K562 (cell line): ENCODE measurements at regions not wholly inside any gene's neighbourhood (a gene's known extent, or its start where the extent isn't known, plus 50 kb on each side); places are given as distances from the start of the nearest gene placed in this dataset.

Source experiments
- ATAC-seq: fragments of 200-7000 bp; cut with Tn5 transposase; 3 replicates; pipeline ENCODE4 v1.9.1; 2020; ENCODE audit warnings: moderate library complexity
- BruUV-seq: library from RNA; stranded (reverse); fragments of 400-500 nt; replicated peaks from 2 replicates; lab custom pipeline; 2021; lab: Mats Ljungman, UMichigan
- CTCF ChIA-PET: fragments of 300-600 bp; formaldehyde crosslinking; extraction: SDS; loops from one replicate; lab custom pipeline; 2021; ENCODE audit warnings: low intra/inter-chr PET ratio; lab: Yijun Ruan, JAX
- POLR2A ChIA-PET: fragments of 300-600, 350-650 bp; sonication (Branson Sonifier 250); formaldehyde crosslinking; extraction: SDS; loops from one replicate; lab custom pipeline; 2021; ENCODE audit warnings: antibody characterized with exemption, inconsistent platforms; lab: Yijun Ruan, JAX
- DNase-seq, 4 experiments: peaks; one replicate each; pipeline versions ENCODE4 v3.0.0 to v3.0.0-alpha.2; 2011 to 2018; ENCODE audit warnings: low spot score in 3 of 4, mixed read lengths in 3 of 4; ENCODE audit errors: extremely low read depth in 1 of 4
- FAIRE-seq: peaks from 2 replicates; lab custom pipeline; 2011; peaks lifted over from hg19 to GRCh38; lab: Jason Lieb, UNC
- H2AFZ ChIP-seq: 2 replicates; pipeline ENCODE4 v1.6.0; 2011; ENCODE audit warnings: low read depth, low read length, control low read depth, inconsistent platforms
- H3K27ac ChIP-seq: fragments of 200-600 bp; 3 replicates; pipeline ENCODE4 v1.8.0; 2011; ENCODE audit warnings: low read depth, mild to moderate bottlenecking, control low read depth, inconsistent platforms, low read length, moderate library complexity, mixed read lengths; ENCODE audit errors: extremely low read depth
- H3K27me3 ChIP-seq, 2 experiments: fragments of 300-600 bp in 1 of 2; 2 replicates in 1 of 2; 3 replicates in 1 of 2; pipeline versions ENCODE4 v1.6.0 to v1.8.0; 2011; ENCODE audit warnings: inconsistent platforms in 2 of 2, low read length in 2 of 2, mild to moderate bottlenecking in 1 of 2, mixed read lengths in 1 of 2, moderate library complexity in 1 of 2; ENCODE audit not compliant: control insufficient read depth in 2 of 2, insufficient read depth in 2 of 2
- H3K36me3 ChIP-seq: fragments of 300-600 bp; 3 replicates; pipeline ENCODE4 v1.8.0; 2011; ENCODE audit warnings: mild to moderate bottlenecking, low read length, inconsistent platforms; ENCODE audit not compliant: control insufficient read depth, insufficient read depth
- H3K4me1 ChIP-seq, 2 experiments: fragments of 200-600 bp in 1 of 2; replicated peaks in 1 of 2; 2 replicates in 1 of 2; 3 replicates in 1 of 2; pipeline versions ENCODE4 v1.5.1 to v1.8.0; 2011; ENCODE audit warnings: inconsistent platforms in 2 of 2, low read length in 2 of 2, mild to moderate bottlenecking in 1 of 2, mixed read lengths in 1 of 2, moderate library complexity in 1 of 2; ENCODE audit not compliant: control insufficient read depth in 2 of 2, insufficient read depth in 2 of 2
- H3K4me2 ChIP-seq: 2 replicates; pipeline ENCODE4 v1.6.1; 2011; ENCODE audit warnings: low read length, control low read depth, inconsistent platforms, mixed read lengths; ENCODE audit not compliant: insufficient read depth
- H3K4me3 ChIP-seq: fragments of 200-600 bp; sonication (generic), shearing (Covaris generic); 2 replicates; pipeline ENCODE4 v1.5.1; 2016; ENCODE audit warnings: control low read depth, inconsistent platforms
- H3K79me2 ChIP-seq: fragments of 200-600 bp; 3 replicates; pipeline ENCODE4 v1.8.0; 2011; ENCODE audit warnings: low read length, inconsistent platforms; ENCODE audit not compliant: control insufficient read depth, insufficient read depth
- H3K9ac ChIP-seq, 2 experiments: 2 replicates each; pipeline versions ENCODE4 v1.6.0 to v1.6.1; 2011; ENCODE audit warnings: low read depth in 2 of 2, low read length in 2 of 2, control low read depth in 1 of 2, inconsistent platforms in 1 of 2, mild to moderate bottlenecking in 1 of 2, mixed read lengths in 1 of 2; ENCODE audit not compliant: insufficient read depth in 1 of 2
- H3K9me1 ChIP-seq: one replicate; pipeline ENCODE4 v1.6.0; 2011; ENCODE audit warnings: inconsistent platforms, mild to moderate bottlenecking, low read length, moderate library complexity; ENCODE audit not compliant: control insufficient read depth, insufficient read depth
- H3K9me3 ChIP-seq: replicated peaks from 2 replicates; pipeline ENCODE4 v1.5.1; 2011; ENCODE audit warnings: low read depth, low read length, inconsistent platforms; ENCODE audit not compliant: control insufficient read depth, insufficient read depth
- H4K20me1 ChIP-seq: replicated peaks from 2 replicates; pipeline ENCODE4 v1.6.1; 2011; ENCODE audit warnings: low read length, inconsistent platforms, mixed read lengths; ENCODE audit not compliant: control insufficient read depth, insufficient read depth
- ARNT ChIP-seq, 2 experiments: fragments of 450-650 bp; IDR thresholded peaks; 2 replicates each; pipeline ENCODE4 v1.6.1; 2016; ENCODE audit warnings: mild to moderate bottlenecking in 1 of 2
- CBX2 ChIP-seq: fragments of 200-600 bp; sonication (generic); IDR thresholded peaks from one replicate; pipeline ENCODE4 v1.6.1; 2012; ENCODE audit warnings: mild to moderate bottlenecking, low read length, inconsistent platforms; ENCODE audit not compliant: insufficient read depth, poor library complexity, severe bottlenecking
- CBX8 ChIP-seq: fragments of 200-600 bp; sonication (generic); IDR thresholded peaks from 2 replicates; pipeline ENCODE4 v1.6.1; 2012; ENCODE audit warnings: borderline replicate concordance, mixed run types, low read depth, mild to moderate bottlenecking, moderate library complexity, mixed read lengths, low read length, control low read depth, inconsistent platforms; ENCODE audit not compliant: poor library complexity, severe bottlenecking; ENCODE audit errors: extremely low read depth
- CHD1 ChIP-seq: fragments of 200-600 bp; sonication (generic); IDR thresholded peaks from one replicate; pipeline ENCODE4 v1.6.1; 2012; ENCODE audit warnings: mild to moderate bottlenecking, moderate library complexity, low read length, inconsistent platforms
- CUX1 ChIP-seq: fragments of 200-800 bp; sonication (Bioruptor generic); IDR thresholded peaks from 2 replicates; pipeline ENCODE4 v1.6.1; 2016; ENCODE audit warnings: missing genetic modification characterization, missing compliant biosample characterization
- ETV6 ChIP-seq, 3 experiments: fragments of 150-350 bp in 1 of 3; sonication (generic) in 1 of 3; formaldehyde crosslinking in 1 of 3; IDR thresholded peaks; 2 replicates each; pipeline versions ENCODE4 v1.6.1 to v1.8.0; 2014 to 2022; ENCODE audit warnings: borderline replicate concordance in 2 of 3, low read depth in 2 of 3, antibody characterized with exemption in 1 of 3, low read length in 1 of 3, mild to moderate bottlenecking in 1 of 3, missing genetic modification reagents in 1 of 3
- JUN ChIP-seq, 2 experiments: sonication (generic) in 1 of 2; formaldehyde crosslinking in 1 of 2; IDR thresholded peaks; 2 replicates each; pipeline versions ENCODE4 v1.6.1 to v1.8.0; 2012 to 2022; ENCODE audit warnings: borderline replicate concordance in 2 of 2, mild to moderate bottlenecking in 2 of 2, improper control_type of control experiment in 1 of 2, low read depth in 1 of 2, low read length in 1 of 2, missing genetic modification reagents in 1 of 2
- ZBTB12 ChIP-seq: fragments of 250-450 bp; sonication (Bioruptor Pico); IDR thresholded peaks from 2 replicates; pipeline ENCODE4 v1.4.0; 2020
- ZEB2 ChIP-seq: fragments of 450-650 bp; IDR thresholded peaks from 2 replicates; pipeline ENCODE4 v1.6.1; 2016
- ZSCAN32 ChIP-seq: fragments of 450-650 bp; formaldehyde crosslinking; IDR thresholded peaks from 2 replicates; pipeline ENCODE4 v1.4.0; 2020; ENCODE audit warnings: mild to moderate bottlenecking, moderate library complexity
- in situ Hi-C: fragments of 300-500 bp; cut with MboI; formaldehyde crosslinking; loops from 4 replicates; pipeline ENCODE4 v1.15.0; 2018; ENCODE audit warnings: inconsistent platforms, mixed read lengths
- intact Hi-C: fragments of 100-400 bp; cut with micrococcal nuclease; formaldehyde crosslinking; loops from 2 replicates; pipeline ENCODE4 v1.14.2; 2022

GRCh38 chr14:84857571-84857970 is 672.4 kb upstream of the FLRT2 start:
- BruUV-seq, result no TSS peak
- no peak overlapping the region for H3K4me2 ChIP-seq
- no peak overlapping the region for H3K4me3 ChIP-seq
- no peaks in the 10 kb centered on the region for H4K20me1 ChIP-seq
- H3K79me2 ChIP-seq, result no peaks in the 10 kb centered on the region
- no peak overlapping the region for H3K27ac ChIP-seq
- H2AFZ ChIP-seq, result no peak overlapping the region
- no peaks in the 10 kb centered on the region for H3K4me1 ChIP-seq
- TF ChIP-seq ZSCAN32 (no peak), ZEB2 (no peak), CBX8 (no peak), CHD1 (no peak), ETV6 (IDR thresholded peaks at IDR 0.05; ENCODE audit: borderline replicate concordance in 1 of 2, low read depth in 2 of 2, low read length in 1 of 2) (no peak), ETV6 (CRISPR knock-in tag; IDR thresholded peaks at IDR 0.05; ENCODE audit: borderline replicate concordance) (no peak), CBX2 (no peak), ZBTB12 (no peak), JUN (IDR thresholded peaks at IDR 0.05; ENCODE audit: borderline replicate concordance, low read depth, low read length) (no peak), JUN (CRISPR knock-in tag; IDR thresholded peaks at IDR 0.05; ENCODE audit: borderline replicate concordance) (no peak), ARNT (IDR thresholded peaks at IDR 0.05) (no peak), CUX1 (CRISPR knock-in tag) (no peak)
- ChIA-PET POLR2A (interaction anchor here (0.6 kb wide), 1 partner anchor 36 kb away, joined by 3 read pairs; no protein-coding TSS in a partner anchor), CTCF (no interaction called here)
- intact Hi-C loops, result no loop called here
- no peaks in the 10 kb centered on the region for H3K27me3 ChIP-seq
- no peaks in the 10 kb centered on the region for H3K9me3 ChIP-seq
- H3K36me3 ChIP-seq, result no peaks in the 10 kb centered on the region
- FAIRE-seq (no peak), ATAC-seq (no peak), DNase-seq (no peak)
- in situ Hi-C loops, result no loop called here
- H3K9ac ChIP-seq, result no peak overlapping the region
- no peaks in the 10 kb centered on the region for H3K9me1 ChIP-seq
